GM12865 (cell line): ENCODE measurements at regions not wholly inside any gene's neighbourhood (a gene's known extent, or its start where the extent isn't known, plus 50 kb on each side); places are given as distances from the start of the nearest gene placed in this dataset.

Source experiments
- DNase-seq: peaks from one replicate; pipeline ENCODE4 v3.0.0; 2010; ENCODE audit warnings: low read depth
- H3K4me3 ChIP-seq: 2 replicates; pipeline ENCODE4 v1.5.1; 2011; ENCODE audit warnings: mild to moderate bottlenecking, low read depth, low read length, control low read depth
- CTCF ChIP-seq: IDR thresholded peaks from 2 replicates; pipeline ENCODE4 v1.5.1; 2011; ENCODE audit warnings: low read length, control low read depth, low read depth, inconsistent platforms; ENCODE audit not compliant: insufficient read depth; ENCODE audit errors: missing control alignments

- no peak overlapping the region for H3K4me3 ChIP-seq
- no peak for DNase-seq
- no peak for TF ChIP-seq CTCF
Measured at GRCh38 chr2:121818546-121818945, 63.1 kb downstream of the TSN start.

DNA sequence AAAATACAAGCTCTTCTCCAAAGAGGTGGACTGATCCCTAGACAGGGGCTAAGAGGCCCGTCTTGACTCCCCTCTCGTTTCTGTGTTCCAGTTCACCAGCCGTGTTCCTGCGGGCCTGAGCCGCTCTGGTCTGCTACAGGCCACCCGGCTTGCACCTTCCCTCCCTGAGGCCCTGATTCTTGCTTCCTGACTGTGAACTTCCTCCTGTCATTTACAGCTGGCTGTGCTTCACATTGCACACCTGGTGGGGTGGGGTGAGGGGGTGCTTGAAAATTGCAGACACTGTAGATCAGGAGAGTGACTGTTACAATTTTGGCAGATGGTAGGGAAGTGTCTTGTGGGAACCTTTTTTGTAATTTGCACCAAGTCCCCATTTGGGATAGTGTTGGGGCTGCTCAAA is 64.4 kb downstream of the TSN start:
- no peak for TF ChIP-seq CTCF
- no peak for DNase-seq
- H3K4me3 ChIP-seq: no peak overlapping the region

- no peak for TF ChIP-seq CTCF
- no peak overlapping the region for H3K4me3 ChIP-seq
- no peak for DNase-seq
Measured at GRCh38 chr2:121821476-121822158, 66.2 kb downstream of the TSN start.

GRCh38 chr2:121824264-121824663 is 68.8 kb downstream of the TSN start:
- H3K4me3 ChIP-seq: no peak overlapping the region
- no peak for TF ChIP-seq CTCF
- DNase-seq: no peak

- no peak for TF ChIP-seq CTCF
- no peak overlapping the region for H3K4me3 ChIP-seq
- no peak for DNase-seq
Measured at GRCh38 chr2:121825003-121825950, 69.8 kb downstream of the TSN start.

DNA sequence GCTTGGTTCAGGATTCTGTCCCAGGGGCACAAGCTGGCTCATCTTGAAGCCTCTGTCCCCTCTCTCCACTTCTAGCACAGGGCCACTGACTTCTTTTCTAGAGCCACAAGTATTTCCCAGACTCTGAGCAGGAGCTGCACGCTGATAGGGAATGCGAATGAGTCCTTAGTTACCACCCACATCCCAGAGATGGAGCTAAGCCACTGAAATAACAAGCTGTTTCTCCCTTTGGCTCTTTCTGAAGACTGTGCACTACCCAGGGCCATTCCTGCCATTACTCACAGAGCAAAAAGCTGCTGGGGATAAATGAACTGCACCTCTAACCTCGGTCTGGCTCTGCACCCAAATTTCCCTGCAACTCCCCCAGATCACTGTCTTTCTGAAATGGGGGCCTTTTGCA is 70.6 kb downstream of the TSN start:
- DNase-seq: no peak
- H3K4me3 ChIP-seq: no peak overlapping the region
- TF ChIP-seq CTCF: no peak
